IMR-90 (cell line): ENCODE measurements at regions not wholly inside any gene's neighbourhood (a gene's known extent, or its start where the extent isn't known, plus 50 kb on each side); places are given as distances from the start of the nearest gene placed in this dataset.

Experiments used
- ATAC-seq: fragments of 200-7000 bp; cut with Tn5 transposase; 2 replicates; pipeline ENCODE4 v1.9.1; 2020; ENCODE audit warnings: low read depth, mild to moderate bottlenecking, moderate library complexity
- BruUV-seq: library from RNA; stranded (reverse); fragments of 400-500 nt; replicated peaks from 2 replicates; lab custom pipeline; 2021; lab: Mats Ljungman, UMichigan
- CTCF ChIA-PET: fragments of 300-600 bp; formaldehyde crosslinking; extraction: SDS; loops from one replicate; lab custom pipeline; 2021; ENCODE audit warnings: antibody characterized with exemption; lab: Yijun Ruan, JAX
- POLR2A ChIA-PET: fragments of 300-600 bp; sonication (Branson Sonifier 250); formaldehyde crosslinking; loops from one replicate; lab custom pipeline; 2022; ENCODE audit warnings: antibody characterized with exemption; ENCODE audit not compliant: unreplicated experiment; lab: Charles Lee
- DNase-seq: peaks from one replicate; pipeline ENCODE4 v3.0.0; 2013
- H2AFZ ChIP-seq: replicated peaks from 2 replicates; pipeline ENCODE3; 2013; ENCODE audit warnings: low read length, mild to moderate bottlenecking; ENCODE audit not compliant: poor library complexity
- H2AK5ac ChIP-seq: 2 replicates; pipeline ENCODE4 v1.6.1; 2013; ENCODE audit warnings: low read depth, low read length, inconsistent platforms
- H2AK9ac ChIP-seq: replicated peaks from 2 replicates; pipeline ENCODE3; 2013; ENCODE audit warnings: mild to moderate bottlenecking, low read depth, low read length, moderate library complexity; ENCODE audit not compliant: poor library complexity
- H2BK120ac ChIP-seq: 2 replicates; pipeline ENCODE4 v1.6.1; 2013; ENCODE audit warnings: low read depth, low read length, inconsistent platforms
- H2BK15ac ChIP-seq: 3 replicates; pipeline ENCODE4 v1.6.1; 2013; ENCODE audit warnings: low read depth, low read length, inconsistent platforms
- H2BK20ac ChIP-seq: 2 replicates; pipeline ENCODE4 v1.6.1; 2013; ENCODE audit warnings: low read depth, mild to moderate bottlenecking, inconsistent platforms, low read length, moderate library complexity
- H2BK5ac ChIP-seq: 2 replicates; pipeline ENCODE4 v1.6.1; 2013; ENCODE audit warnings: mild to moderate bottlenecking, low read depth, low read length, inconsistent platforms; ENCODE audit not compliant: poor library complexity, severe bottlenecking
- H3K14ac ChIP-seq: replicated peaks from 2 replicates; pipeline ENCODE4 v1.6.1; 2013; ENCODE audit warnings: low read depth, low read length, inconsistent platforms
- H3K18ac ChIP-seq: 2 replicates; pipeline ENCODE4 v1.6.1; 2013; ENCODE audit warnings: low read depth, low read length, control low read depth
- H3K23ac ChIP-seq: 2 replicates; pipeline ENCODE4 v1.6.1; 2013; ENCODE audit warnings: low read depth, low read length, inconsistent platforms
- H3K27ac ChIP-seq: 2 replicates; pipeline ENCODE4 v1.5.1; 2013; ENCODE audit warnings: mild to moderate bottlenecking, control low read depth, low read length; ENCODE audit not compliant: insufficient read depth
- H3K27me3 ChIP-seq: 2 replicates; pipeline ENCODE4 v1.6.1; 2013; ENCODE audit warnings: low read length; ENCODE audit not compliant: control insufficient read depth, insufficient read depth
- H3K36me3 ChIP-seq: 2 replicates; pipeline ENCODE4 v1.6.1; 2013; ENCODE audit warnings: low read length, mixed read lengths; ENCODE audit not compliant: control insufficient read depth, insufficient read depth
- H3K4ac ChIP-seq: 2 replicates; pipeline ENCODE4 v1.6.1; 2013; ENCODE audit warnings: low read depth, low read length, inconsistent platforms
- H3K4me1 ChIP-seq: 2 replicates; pipeline ENCODE4 v1.6.1; 2013; ENCODE audit warnings: low read length, mixed read lengths; ENCODE audit not compliant: control insufficient read depth, insufficient read depth
- H3K4me2 ChIP-seq: 2 replicates; pipeline ENCODE4 v1.6.1; 2013; ENCODE audit warnings: low read depth, mild to moderate bottlenecking, control low read depth, low read length, moderate library complexity
- H3K4me3 ChIP-seq: 2 replicates; pipeline ENCODE4 v1.5.1; 2013; ENCODE audit warnings: low read depth, mild to moderate bottlenecking, control low read depth, low read length, moderate library complexity; ENCODE audit not compliant: insufficient read depth
- H3K56ac ChIP-seq: 2 replicates; pipeline ENCODE4 v1.6.1; 2013; ENCODE audit warnings: low read length, inconsistent platforms; ENCODE audit not compliant: insufficient read depth; ENCODE audit errors: extremely low read depth
- H3K79me1 ChIP-seq, 2 experiments: 2 replicates each; pipeline ENCODE4 v1.6.1; 2013; ENCODE audit warnings: low read length in 2 of 2, inconsistent platforms in 1 of 2, low read depth in 1 of 2
- H3K9ac ChIP-seq: 2 replicates; pipeline ENCODE4 v1.6.1; 2013; ENCODE audit warnings: low read depth, low read length, control low read depth
- H3K9me1 ChIP-seq: 2 replicates; pipeline ENCODE4 v1.6.1; 2013; ENCODE audit warnings: low read length, inconsistent platforms; ENCODE audit not compliant: insufficient read depth
- H3K9me3 ChIP-seq: 2 replicates; pipeline ENCODE4 v1.6.1; 2013; ENCODE audit warnings: low read length; ENCODE audit not compliant: control insufficient read depth, insufficient read depth
- H4K20me1 ChIP-seq: 2 replicates; pipeline ENCODE4 v1.6.1; 2013; ENCODE audit warnings: low read length, inconsistent platforms; ENCODE audit not compliant: insufficient read depth
- H4K5ac ChIP-seq: 2 replicates; pipeline ENCODE4 v1.6.1; 2013; ENCODE audit warnings: mild to moderate bottlenecking, low read depth, low read length, control low read depth
- H4K8ac ChIP-seq, 2 experiments: 2 replicates each; pipeline ENCODE4 v1.6.1; 2013; ENCODE audit warnings: low read depth in 2 of 2, low read length in 2 of 2, control low read depth in 1 of 2, inconsistent platforms in 1 of 2
- H4K91ac ChIP-seq: 2 replicates; pipeline ENCODE4 v1.6.1; 2013; ENCODE audit warnings: low read depth, low read length, inconsistent platforms; ENCODE audit not compliant: insufficient read depth
- MAFK ChIP-seq: IDR thresholded peaks from 2 replicates; pipeline ENCODE4 v1.6.1; 2012; ENCODE audit warnings: low read depth, low read length, improper control_type of control experiment
- MAZ ChIP-seq: IDR thresholded peaks from 2 replicates; pipeline ENCODE4 v1.6.1; 2012; ENCODE audit warnings: low read depth, mild to moderate bottlenecking, low read length, improper control_type of control experiment, moderate library complexity, borderline replicate concordance
- dilution Hi-C: fragments of 300-500 bp; cut with HindIII; formaldehyde crosslinking; loops from one replicate; pipeline ENCODE4 v1.14.3; 2018; ENCODE audit warnings: low sequenced_read_pairs; ENCODE audit not compliant: unreplicated experiment
- in situ Hi-C: fragments of 300-500 bp; cut with MboI; formaldehyde crosslinking; loops from 3 replicates; pipeline ENCODE4 v1.14.3; 2019; ENCODE audit warnings: low sequenced_read_pairs, inconsistent platforms, mixed read lengths
- intact Hi-C: fragments of 100-400 bp; cut with micrococcal nuclease; formaldehyde crosslinking; loops from 2 replicates; pipeline ENCODE4 v1.10.0; 2022
- TF ChIP-seq, protein P1 (sequence below): conservative IDR thresholded peaks from 2 replicates; pipeline ENCODE4 v1.5.1; 2012; ENCODE audit warnings: mild to moderate bottlenecking, low read depth, low read length, improper control_type of control experiment

- ChIA-PET POLR2A (no interaction called here), CTCF (no interaction called here)
- no peak overlapping the region for H2BK15ac ChIP-seq
- no peak overlapping the region for H2BK5ac ChIP-seq
- ATAC-seq: no peak
- H2AK5ac ChIP-seq: no peak overlapping the region
- no peaks in the 10 kb centered on the region for H4K20me1 ChIP-seq
- peaks cover 4% of the 10 kb centered on the region for H3K9me3 ChIP-seq
- no peak overlapping the region for H3K4ac ChIP-seq
- H3K36me3 ChIP-seq: no peaks in the 10 kb centered on the region
- H2BK20ac ChIP-seq: no peak overlapping the region
- H3K4me2 ChIP-seq: no peak overlapping the region
- no peak overlapping the region for H3K18ac ChIP-seq
- H4K8ac ChIP-seq: no peak overlapping the region
- H4K5ac ChIP-seq: no peak overlapping the region
- H3K27ac ChIP-seq: no peak overlapping the region
- no peak overlapping the region for H3K56ac ChIP-seq
- no peak overlapping the region for H3K23ac ChIP-seq
- no peaks in the 10 kb centered on the region for H3K27me3 ChIP-seq
- no peak overlapping the region for H2AK9ac ChIP-seq
- no peak overlapping the region for H2AFZ ChIP-seq
- no peak overlapping the region for H3K14ac ChIP-seq
- H3K9me1 ChIP-seq: no peaks in the 10 kb centered on the region
- BruUV-seq: no TSS peak
- in situ Hi-C loops (no loop called here), intact Hi-C loops (no loop called here), dilution Hi-C loops (no loop called here)
- no peak overlapping the region for H2BK120ac ChIP-seq
- H3K9ac ChIP-seq: no peak overlapping the region
- H4K91ac ChIP-seq: no peak overlapping the region
- H3K4me1 ChIP-seq: no peaks in the 10 kb centered on the region
- no peak for DNase-seq
- TF ChIP-seq MAFK (peak; percentile 76), MAZ (no peak)
- TF ChIP-seq, protein P1, sequence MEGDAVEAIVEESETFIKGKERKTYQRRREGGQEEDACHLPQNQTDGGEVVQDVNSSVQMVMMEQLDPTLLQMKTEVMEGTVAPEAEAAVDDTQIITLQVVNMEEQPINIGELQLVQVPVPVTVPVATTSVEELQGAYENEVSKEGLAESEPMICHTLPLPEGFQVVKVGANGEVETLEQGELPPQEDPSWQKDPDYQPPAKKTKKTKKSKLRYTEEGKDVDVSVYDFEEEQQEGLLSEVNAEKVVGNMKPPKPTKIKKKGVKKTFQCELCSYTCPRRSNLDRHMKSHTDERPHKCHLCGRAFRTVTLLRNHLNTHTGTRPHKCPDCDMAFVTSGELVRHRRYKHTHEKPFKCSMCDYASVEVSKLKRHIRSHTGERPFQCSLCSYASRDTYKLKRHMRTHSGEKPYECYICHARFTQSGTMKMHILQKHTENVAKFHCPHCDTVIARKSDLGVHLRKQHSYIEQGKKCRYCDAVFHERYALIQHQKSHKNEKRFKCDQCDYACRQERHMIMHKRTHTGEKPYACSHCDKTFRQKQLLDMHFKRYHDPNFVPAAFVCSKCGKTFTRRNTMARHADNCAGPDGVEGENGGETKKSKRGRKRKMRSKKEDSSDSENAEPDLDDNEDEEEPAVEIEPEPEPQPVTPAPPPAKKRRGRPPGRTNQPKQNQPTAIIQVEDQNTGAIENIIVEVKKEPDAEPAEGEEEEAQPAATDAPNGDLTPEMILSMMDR: no peak
- no peak overlapping the region for H3K4me3 ChIP-seq
- H3K79me1 ChIP-seq: no peaks in the 10 kb centered on the region
Measured at GRCh38 chr3:68523330-68523729, 409.0 kb downstream of the TAFA4 start.
